Lung (tissue), 11 donors: ENCODE measurements at regions not wholly inside any gene's neighbourhood (a gene's known extent, or its start where the extent isn't known, plus 50 kb on each side); places are given as distances from the start of the nearest gene placed in this dataset.
"Not testable (repeated sequence)": the region's sequence is repeated elsewhere in the genome, so short reads cannot be mapped to it uniquely, and the experiment has no call there.

Source experiments
- ATAC-seq: fragments of 200-7000 bp; cut with Tn5 transposase; one replicate; pipeline ENCODE4 v1.9.1; 2020; ENCODE audit warnings: moderate number of reproducible peaks; ENCODE audit not compliant: insufficient read depth, low FRiP score
- DNase-seq, 3 donors: peaks; one replicate each; pipeline ENCODE4 v3.0.0-alpha.2; 2013 to 2017
- H3K27ac ChIP-seq, 2 donors: one replicate each; pipeline ENCODE4 v1.5.1; 2013; ENCODE audit warnings: mild to moderate bottlenecking in 2 of 2, moderate library complexity in 2 of 2, control low read depth in 1 of 2, inconsistent platforms in 1 of 2, low read depth in 1 of 2, low read length in 1 of 2
- H3K27me3 ChIP-seq, 3 donors: one replicate each; pipeline ENCODE4 v1.5.1; 2013; ENCODE audit warnings: low read length in 2 of 3; ENCODE audit not compliant: control insufficient read depth in 3 of 3, insufficient read depth in 3 of 3
- H3K36me3 ChIP-seq, 4 donors: one replicate each; pipeline ENCODE4 v1.5.1; 2013; ENCODE audit warnings: low read length in 4 of 4, mild to moderate bottlenecking in 1 of 4, moderate library complexity in 1 of 4; ENCODE audit not compliant: control insufficient read depth in 4 of 4, insufficient read depth in 4 of 4
- H3K4me1 ChIP-seq, 5 donors: one replicate each; pipeline ENCODE4 v1.5.1; 2013; ENCODE audit warnings: low read length in 5 of 5, mild to moderate bottlenecking in 2 of 5, moderate library complexity in 1 of 5; ENCODE audit not compliant: control insufficient read depth in 5 of 5, insufficient read depth in 5 of 5
- H3K4me3 ChIP-seq: one replicate; pipeline ENCODE4 v1.5.1; 2013; ENCODE audit warnings: mild to moderate bottlenecking, control low read depth, moderate library complexity
- H3K9ac ChIP-seq, 2 donors: one replicate each; pipeline ENCODE4 v1.5.1; 2013; ENCODE audit warnings: low read length in 2 of 2, control low read depth in 1 of 2; ENCODE audit not compliant: insufficient read depth in 1 of 2
- H3K9me3 ChIP-seq, 4 donors: one replicate each; pipeline ENCODE4 v1.5.1; 2013; ENCODE audit warnings: low read length in 3 of 4, mild to moderate bottlenecking in 1 of 4, moderate library complexity in 1 of 4; ENCODE audit not compliant: control insufficient read depth in 4 of 4, insufficient read depth in 3 of 4
- CTCF ChIP-seq: IDR thresholded peaks from 2 replicates; pipeline ENCODE4 v1.5.1; 2012; ENCODE audit warnings: mild to moderate bottlenecking; ENCODE audit errors: control extremely low read depth, extremely low read depth
- WGBS, 2 donors: extraction: QIAGEN DNeasy Blood & Tissue Kit; methylation state at CpG; one replicate each; pipeline ENCODE4 v1.1.7; 2013; 5-methylcytosine and 5-hydroxymethylcytosine counted together
- donor health status: control.
- donor health status: control.
- donor health status: Bipolar disorder and iron deficiency.
- donor health status: healthy.
- donor health status: DM: yes; HTN: yes; CAD: no.

GRCh38 chr15:45804028-45804427 lies 169.2 kb downstream of the SQOR start:
- no peak for ATAC-seq
- 92 to 93% methylated on average over 3 of the region's 3 CpGs for WGBS, 2 donors
- H3K4me3 ChIP-seq, result no peak overlapping the region

GRCh38 chr15:45810201-45810600 lies 175.4 kb downstream of the SQOR start:
- no peaks in the 10 kb centered on the region for H3K27me3 ChIP-seq
- peaks cover 0 to 7% (median 3%) of the 10 kb centered on the region in 4 donors for H3K9me3 ChIP-seq
- H3K9ac ChIP-seq, result no peak overlapping the region
- H3K4me3 ChIP-seq, result no peak overlapping the region
- no peaks in the 10 kb centered on the region for H3K36me3 ChIP-seq
- TF ChIP-seq CTCF, result no peak
- no peaks in the 10 kb centered on the region for H3K4me1 ChIP-seq
- no peak overlapping the region for H3K27ac ChIP-seq
- DNase-seq (no peak), ATAC-seq (no peak)
- WGBS, 2 donors, result 80 to 88% methylated on average over 7 of the region's 7 CpGs

More at GRCh38 chr15:45804028-45804427, 169.2 kb downstream of the SQOR start:
- Histone ChIP-seq H3K27ac (no peak overlapping the region), H3K9me3 (peaks cover 0 to 2% (median 0%) of the 10 kb centered on the region in 4 donors), H3K9ac (no peak overlapping the region), H3K36me3 (no peaks in the 10 kb centered on the region), H3K27me3 (no peaks in the 10 kb centered on the region), H3K4me1 (no peaks in the 10 kb centered on the region)
- no peak for TF ChIP-seq CTCF
- no peak for DNase-seq

GRCh38 chr15:45812200-45812599 lies 177.4 kb downstream of the SQOR start:
- DNase-seq (no peak), ATAC-seq (no peak)
- Histone ChIP-seq H3K9me3 (peaks cover 0 to 6% (median 5%) of the 10 kb centered on the region in 4 donors), H3K27me3 (no peaks in the 10 kb centered on the region), H3K27ac (no peak overlapping the region), H3K4me3 (no peak overlapping the region), H3K9ac (no peak overlapping the region), H3K4me1 (no peaks in the 10 kb centered on the region), H3K36me3 (no peaks in the 10 kb centered on the region)
- 57 to 66% methylated on average over 4 of the region's 4 CpGs for WGBS, 2 donors
- no peak for TF ChIP-seq CTCF

- H3K9ac ChIP-seq, DNase-seq, H3K9me3 ChIP-seq, H3K4me3 ChIP-seq, H3K4me1 ChIP-seq, H3K27me3 ChIP-seq, ATAC-seq, H3K27ac ChIP-seq, H3K36me3 ChIP-seq: not testable (repeated sequence)
- 67 to 83% methylated on average over 2 of the region's 2 CpGs for WGBS, 2 donors
Observed at GRCh38 chr15:45817578-45817977, 182.7 kb downstream of the SQOR start.
